ENCODE measurements at regions not wholly inside any gene's neighbourhood (a gene's known extent, or its start where the extent isn't known, plus 50 kb on each side); places are given as distances from the start of the nearest gene placed in this dataset.

DNA sequence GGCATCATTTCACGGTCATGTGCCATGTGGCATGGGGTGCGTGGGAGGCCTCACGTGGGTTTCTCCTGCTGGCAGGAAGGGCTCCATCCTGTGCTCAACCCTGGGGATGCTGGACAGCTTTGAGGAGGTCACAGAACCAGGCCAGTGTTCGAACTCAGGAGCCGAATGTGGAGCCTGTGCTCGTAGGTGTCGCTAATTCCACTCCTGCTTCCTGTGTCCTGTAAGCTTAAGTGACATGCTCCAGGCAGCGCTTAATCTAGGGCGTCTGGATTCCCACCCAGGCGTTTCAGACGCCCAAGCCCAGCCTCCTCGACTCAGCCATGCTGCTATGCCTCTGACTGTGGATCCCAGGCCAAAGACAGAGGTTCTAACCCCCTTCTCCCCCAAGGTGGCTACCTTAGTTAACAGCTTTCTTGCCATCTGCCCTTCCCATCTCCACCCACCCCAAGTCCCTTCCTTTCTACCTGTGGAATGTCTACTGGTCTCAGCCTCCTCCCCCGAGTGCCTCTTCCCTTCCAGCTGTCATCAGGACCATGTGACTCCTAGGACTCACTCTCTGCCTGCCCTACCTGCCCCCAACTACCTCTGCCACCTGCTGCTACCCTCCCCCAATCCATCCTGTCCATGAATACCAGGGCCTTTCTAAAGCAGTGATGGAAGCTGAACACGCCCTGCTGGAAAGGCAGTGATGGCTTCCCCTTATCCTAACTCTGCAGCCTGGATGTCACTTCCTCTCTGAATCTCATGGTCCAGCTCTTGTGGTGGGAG is 255.1 kb downstream of the CDH26 start:
- no peak for DNase-seq (ENCODE audit: low read depth)

GRCh38 chr20:60214901-60215815 is 256.9 kb downstream of the CDH26 start:
- peak; percentile 40 for DNase-seq (ENCODE audit: low read depth)

DNA sequence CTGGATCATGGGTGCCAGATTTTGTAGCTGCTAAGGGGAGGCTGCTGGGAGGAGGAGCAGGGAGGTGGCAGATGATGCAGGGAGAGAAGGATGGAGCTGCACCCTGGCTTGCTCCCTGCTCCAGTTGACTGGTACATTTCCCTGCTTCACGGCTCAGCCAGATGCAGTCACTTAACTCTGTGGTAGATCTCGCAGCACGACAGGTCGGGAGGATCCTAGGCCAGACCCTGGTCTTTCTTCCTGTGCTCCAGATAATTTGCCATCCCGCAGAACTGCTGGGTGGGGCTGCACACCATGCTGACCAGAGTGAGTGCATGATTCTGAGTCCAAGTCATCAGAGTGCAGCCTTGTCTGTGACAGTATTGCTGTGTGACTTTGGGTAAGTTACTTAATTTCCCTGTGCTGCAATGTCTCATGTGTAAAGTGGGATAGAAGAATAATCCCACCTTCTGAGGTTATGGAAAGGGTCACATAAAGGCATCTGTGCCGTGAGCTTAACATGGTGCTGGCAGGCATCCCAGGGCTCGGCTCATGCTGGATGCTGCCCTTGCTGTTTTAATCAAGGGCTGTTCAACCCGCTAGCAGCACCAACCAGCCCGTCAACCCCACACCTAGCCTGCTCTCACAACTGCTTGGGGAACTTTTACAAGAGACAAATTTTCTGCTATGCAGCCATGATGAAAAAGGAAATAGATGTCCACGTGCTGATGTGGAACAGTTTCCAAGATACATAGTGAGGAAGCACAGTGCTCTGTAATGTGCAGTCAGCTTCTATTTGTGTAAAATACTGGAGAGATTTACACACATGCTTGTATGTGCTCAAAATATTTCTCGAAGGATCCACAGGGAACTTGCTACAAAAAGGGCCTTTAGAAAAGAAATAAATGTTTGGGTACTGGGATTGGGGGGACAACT is 257.9 kb downstream of the CDH26 start:
- no peak for DNase-seq (ENCODE audit: low read depth)

DNA sequence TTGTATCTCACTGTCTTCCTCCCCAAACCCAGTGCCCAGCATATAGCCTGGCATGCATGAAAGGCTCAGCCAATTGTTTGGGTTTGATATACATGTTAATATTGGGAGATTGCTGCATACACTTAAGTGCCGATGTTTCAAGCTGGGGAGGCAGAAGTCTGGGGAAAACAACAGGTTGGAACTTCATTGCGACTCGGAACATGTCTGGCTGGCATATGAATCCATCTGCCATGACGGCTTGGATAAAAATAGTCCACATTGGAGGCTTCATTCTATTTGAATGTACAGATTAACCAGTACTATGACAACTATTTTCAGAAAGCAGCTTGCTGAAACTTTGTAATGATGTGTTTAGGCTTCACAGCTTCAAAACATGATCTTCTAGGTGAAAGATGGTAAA is 261.0 kb downstream of the CDH26 start:
- DNase-seq (ENCODE audit: low read depth), result no peak

DNA sequence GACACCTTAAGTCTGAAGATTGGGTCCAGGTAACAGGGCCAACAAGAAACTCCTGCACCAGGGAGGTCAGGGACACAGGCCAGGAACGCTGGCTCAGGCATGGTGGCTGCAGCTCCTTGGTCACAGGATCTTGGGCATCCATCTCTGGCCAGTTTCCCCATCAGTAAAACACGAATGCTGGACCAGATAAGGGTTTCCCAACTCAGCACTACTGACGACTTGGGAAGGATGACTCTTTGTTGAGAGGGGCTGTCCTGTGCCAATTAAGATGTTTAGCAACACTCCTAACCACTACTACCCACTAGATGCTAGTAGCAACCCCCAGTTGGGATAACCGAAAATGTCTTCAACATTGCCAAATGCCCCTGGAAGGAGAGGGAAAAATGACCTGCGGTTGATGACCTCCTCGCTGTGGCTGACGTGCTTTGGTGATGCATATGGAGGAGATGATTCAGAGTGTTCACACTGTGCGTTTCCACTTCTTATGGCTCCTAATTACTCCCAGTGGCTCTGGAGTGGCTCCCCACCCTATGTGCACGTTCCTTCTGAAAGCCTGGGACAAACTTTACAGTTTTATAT is 261.9 kb downstream of the CDH26 start:
- no peak for DNase-seq (ENCODE audit: low read depth)

DNA sequence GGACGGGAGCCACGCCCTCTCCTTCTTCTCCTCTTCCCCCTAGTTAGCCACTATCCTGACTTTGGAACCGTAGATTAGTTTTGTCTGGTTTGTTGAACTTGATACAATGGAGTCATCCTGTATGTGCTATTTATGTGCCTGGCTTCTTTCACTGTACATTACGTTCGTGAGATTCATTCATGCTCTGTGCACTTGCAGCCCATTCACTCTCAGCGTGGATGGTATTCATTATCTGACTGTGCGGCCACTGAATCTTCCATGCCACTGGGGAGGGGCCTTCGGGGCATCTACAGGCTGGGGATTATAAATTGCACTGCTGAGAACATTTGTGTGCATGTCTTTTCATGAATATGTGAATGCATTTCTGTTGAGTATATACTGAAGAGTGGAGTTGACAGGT is 262.5 kb downstream of the CDH26 start:
- no peak for DNase-seq (ENCODE audit: low read depth)

- no peak for DNase-seq (ENCODE audit: low read depth)
Observed at GRCh38 chr20:60221593-60221992, 263.4 kb downstream of the CDH26 start.

DNA sequence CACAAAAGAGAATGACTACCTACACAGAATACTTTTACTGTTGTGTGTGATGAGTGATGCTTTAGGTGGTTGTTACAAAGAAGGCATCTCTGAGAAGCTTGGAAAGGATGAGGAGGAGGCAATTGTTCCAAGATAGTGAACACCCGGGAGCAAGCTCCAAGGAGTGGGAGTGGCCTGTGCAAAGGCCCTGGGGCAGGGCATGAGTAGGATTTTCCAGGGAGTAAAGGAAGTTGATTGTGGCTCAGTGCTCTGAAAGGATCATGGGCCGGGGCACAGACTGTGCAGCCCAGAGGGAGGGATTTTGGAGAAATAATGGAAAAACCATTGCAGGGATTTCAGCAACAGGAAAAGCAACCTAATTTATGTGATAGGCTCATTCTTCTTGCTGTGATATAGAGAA is 264.3 kb downstream of the CDH26 start:
- no peak for DNase-seq (ENCODE audit: low read depth)

DNA sequence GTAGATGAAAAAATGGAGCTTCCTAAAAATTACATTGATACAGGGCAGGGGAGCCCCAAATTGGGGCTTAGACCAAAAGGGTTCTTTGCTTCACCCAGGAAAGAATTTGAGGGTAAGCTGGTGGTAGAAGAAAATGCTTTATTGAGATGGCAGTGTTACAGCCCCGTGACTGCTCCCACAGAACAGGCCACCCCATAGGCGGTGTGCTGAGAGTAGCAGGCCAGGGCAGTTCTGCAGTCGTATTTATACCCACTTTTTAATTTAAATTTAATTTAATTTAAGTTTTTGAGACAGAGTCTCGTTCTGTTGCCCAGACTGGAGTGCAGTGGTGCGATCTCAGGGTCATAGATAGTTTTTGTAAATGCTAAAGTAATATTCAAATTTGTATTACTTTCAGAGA is 265.0 kb downstream of the CDH26 start:
- no peak for DNase-seq (ENCODE audit: low read depth)

GRCh38 chr20:60224914-60225313 is 266.7 kb downstream of the CDH26 start:
- DNase-seq (ENCODE audit: low read depth), result no peak

- DNase-seq (ENCODE audit: low read depth), result no peak
Observed at GRCh38 chr20:60228255-60228654, 270.0 kb downstream of the CDH26 start.

DNA sequence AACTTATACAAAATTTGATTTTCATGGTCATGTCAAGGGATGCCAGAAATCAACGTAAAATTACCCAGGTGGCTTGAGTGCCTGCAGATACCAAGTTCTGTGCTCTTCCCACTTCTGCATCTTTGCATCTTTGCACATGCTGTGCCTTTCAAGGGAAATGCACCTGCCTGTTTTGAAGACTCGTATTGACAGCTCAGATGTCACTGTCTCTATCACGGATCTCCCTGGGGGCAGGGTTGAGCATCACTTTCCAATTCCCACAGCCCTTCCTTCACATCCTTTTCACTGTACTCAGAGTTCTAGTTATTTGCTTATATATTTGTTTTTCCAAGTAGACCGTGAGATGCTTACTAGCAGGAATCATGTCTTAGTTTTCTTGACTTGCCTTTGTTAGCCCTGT is 274.2 kb downstream of the CDH26 start:
- no peak for DNase-seq (ENCODE audit: low read depth)

- DNase-seq (ENCODE audit: low read depth), result peak; percentile 38
Observed at GRCh38 chr20:60233018-60233630, 274.9 kb downstream of the CDH26 start.

- no peak for DNase-seq (ENCODE audit: low read depth)
Observed at GRCh38 chr20:60236613-60237012, 278.4 kb downstream of the CDH26 start.

- no peak for DNase-seq (ENCODE audit: low read depth)
Observed at GRCh38 chr20:60237981-60238380, 279.8 kb downstream of the CDH26 start.

GRCh38 chr20:60238992-60239660 is 280.9 kb downstream of the CDH26 start:
- DNase-seq (ENCODE audit: low read depth), result no peak

DNA sequence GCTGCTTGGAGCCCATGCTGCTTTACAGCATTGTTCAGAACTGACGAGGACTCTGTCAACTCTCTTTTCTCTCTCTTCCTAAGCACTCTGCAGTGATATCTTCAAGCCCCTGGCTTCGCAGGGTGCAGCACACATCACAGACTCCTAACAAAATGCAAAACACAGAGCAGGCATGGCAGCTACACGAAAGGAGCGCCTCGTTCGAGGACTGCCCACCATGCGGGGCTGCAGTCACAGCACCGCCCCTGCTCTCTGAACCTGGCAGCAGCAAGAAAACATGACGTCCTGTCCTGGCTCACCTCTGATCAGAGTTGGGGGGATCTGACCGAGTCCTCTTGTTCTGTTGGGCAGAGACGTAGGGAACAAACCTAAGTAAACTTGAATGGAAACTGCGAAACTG is 281.7 kb downstream of the CDH26 start:
- DNase-seq (ENCODE audit: low read depth), result no peak

GRCh38 chr20:60240415-60240814 is 282.2 kb downstream of the CDH26 start:
- no peak for DNase-seq (ENCODE audit: low read depth)

- no peak for DNase-seq (ENCODE audit: low read depth)
Observed at GRCh38 chr20:60240986-60241385, 282.8 kb downstream of the CDH26 start.

GRCh38 chr20:60242836-60243505 is 284.7 kb downstream of the CDH26 start:
- DNase-seq (ENCODE audit: low read depth), result no peak

Measured in amniotic epithelial cell (primary cell).